ENCODE measurements at regions not wholly inside any gene's neighbourhood (a gene's known extent, or its start where the extent isn't known, plus 50 kb on each side); places are given as distances from the start of the nearest gene placed in this dataset.

- no peak for DNase-seq
Observed at GRCh38 chr15:61459785-61460707, 230.9 kb upstream of the RORA start.

GRCh38 chr15:61457050-61457733 lies 228.1 kb upstream of the RORA start:
- no peak for DNase-seq

GRCh38 chr15:61449186-61449702 lies 220.1 kb upstream of the RORA start:
- no peak for DNase-seq

- no peak for DNase-seq
Observed at GRCh38 chr15:61447981-61448380, 218.9 kb upstream of the RORA start.

GRCh38 chr15:61444585-61444984 lies 215.5 kb upstream of the RORA start:
- no peak for DNase-seq

- DNase-seq, result no peak
Observed at GRCh38 chr15:61442821-61443220, 213.7 kb upstream of the RORA start.

GRCh38 chr15:61441891-61442290 lies 212.8 kb upstream of the RORA start:
- no peak for DNase-seq

GRCh38 chr15:61426466-61426865 lies 197.4 kb upstream of the RORA start:
- no peak for DNase-seq

GRCh38 chr15:61425934-61426333 lies 196.8 kb upstream of the RORA start:
- DNase-seq, result no peak

GRCh38 chr15:61422773-61423172 lies 193.7 kb upstream of the RORA start:
- DNase-seq, result no peak

- no peak for DNase-seq
Observed at GRCh38 chr15:61421938-61422337, 192.8 kb upstream of the RORA start.

- DNase-seq, result no peak
Observed at GRCh38 chr15:61421470-61421869, 192.4 kb upstream of the RORA start.

- DNase-seq, result no peak
Observed at GRCh38 chr15:61420546-61420945, 191.4 kb upstream of the RORA start.

GRCh38 chr15:61415617-61416120 lies 186.6 kb upstream of the RORA start:
- no peak for DNase-seq

- DNase-seq, result no peak
Observed at GRCh38 chr15:61411902-61412510, 182.9 kb upstream of the RORA start.

- no peak for DNase-seq
Observed at GRCh38 chr15:61410662-61411061, 181.6 kb upstream of the RORA start.

- no peak for DNase-seq
Observed at GRCh38 chr15:61404567-61404966, 175.5 kb upstream of the RORA start.

- no peak for DNase-seq
Observed at GRCh38 chr15:61403884-61404283, 174.8 kb upstream of the RORA start.

- DNase-seq, result no peak
Observed at GRCh38 chr15:61401903-61402698, 173.0 kb upstream of the RORA start.

GRCh38 chr15:61398310-61398709 lies 169.2 kb upstream of the RORA start:
- no peak for DNase-seq

- DNase-seq, result no peak
Observed at GRCh38 chr15:61396235-61396919, 167.3 kb upstream of the RORA start.

GRCh38 chr15:61393949-61394348 lies 164.8 kb upstream of the RORA start:
- DNase-seq, result no peak
